GM23338 (cell line): ENCODE measurements at regions not wholly inside any gene's neighbourhood (a gene's known extent, or its start where the extent isn't known, plus 50 kb on each side); places are given as distances from the start of the nearest gene placed in this dataset.

Experiments
- ATAC-seq: fragments of 200-7000 bp; cut with Tn5 transposase; 3 replicates; pipeline ENCODE4 v1.9.1; 2020
- DNase-seq: peaks from one replicate; pipeline ENCODE4 v3.0.0-alpha.2; 2015; ENCODE audit warnings: low spot score
- H2AFZ ChIP-seq: fragments of 200-600 bp; sonication (generic); 2 replicates; pipeline ENCODE4 v1.8.0; 2016; ENCODE audit warnings: antibody characterized with exemption, mild to moderate bottlenecking, moderate library complexity
- H3F3A ChIP-seq: fragments of 200-600 bp; sonication (generic); replicated peaks from 2 replicates; pipeline ENCODE4 v1.8.0; 2017; ENCODE audit warnings: antibody characterized with exemption, mixed run types, low read depth
- H3K27ac ChIP-seq: fragments of 200-600 bp; sonication (generic); 2 replicates; pipeline ENCODE4 v1.6.1; 2016; ENCODE audit warnings: low read depth
- H3K27me3 ChIP-seq: fragments of 200-600 bp; sonication (generic); 2 replicates; pipeline ENCODE4 v1.8.0; 2016; ENCODE audit warnings: mild to moderate bottlenecking, mixed run types, moderate library complexity; ENCODE audit not compliant: insufficient read depth
- H3K36me3 ChIP-seq: fragments of 200-600 bp; sonication (generic); 2 replicates; pipeline ENCODE4 v1.8.0; 2016; ENCODE audit warnings: mild to moderate bottlenecking; ENCODE audit not compliant: insufficient read depth
- H3K4me1 ChIP-seq: fragments of 200-600 bp; sonication (generic); 2 replicates; pipeline ENCODE4 v1.8.0; 2016; ENCODE audit warnings: mild to moderate bottlenecking, moderate library complexity; ENCODE audit not compliant: insufficient read depth
- H3K4me2 ChIP-seq: fragments of 200-600 bp; sonication (generic); 2 replicates; pipeline ENCODE4 v1.7.1; 2017; ENCODE audit warnings: mixed run types
- H3K4me3 ChIP-seq: fragments of 200-600 bp; sonication (generic); 2 replicates; pipeline ENCODE4 v1.6.1; 2016; ENCODE audit warnings: mixed run types
- H3K79me2 ChIP-seq: fragments of 200-600 bp; sonication (generic); replicated peaks from 2 replicates; pipeline ENCODE4 v1.8.0; 2017; ENCODE audit warnings: mild to moderate bottlenecking; ENCODE audit not compliant: insufficient read depth
- H3K9me2 ChIP-seq: fragments of 200-600 bp; sonication (generic); 2 replicates; pipeline ENCODE4 v1.8.0; 2017; ENCODE audit not compliant: insufficient read depth
- H4K20me1 ChIP-seq: fragments of 200-600 bp; sonication (generic); replicated peaks from 2 replicates; pipeline ENCODE4 v1.8.0; 2017; ENCODE audit warnings: mild to moderate bottlenecking; ENCODE audit not compliant: insufficient read depth
- H3K27ac Mint-ChIP-seq: 2 replicates; pipeline ENCODE4 v1.8.0; 2020; ENCODE audit warnings: inconsistent platforms, mild to moderate bottlenecking, moderate library complexity, mixed read lengths
- H3K27me3 Mint-ChIP-seq: 3 replicates; pipeline ENCODE4 v1.8.0; 2022; ENCODE audit warnings: low read depth, mild to moderate bottlenecking, moderate library complexity, mixed read lengths, inconsistent platforms; ENCODE audit not compliant: insufficient read depth, poor library complexity
- H3K36me3 Mint-ChIP-seq: 3 replicates; pipeline ENCODE4 v1.8.0; 2021; ENCODE audit warnings: low read depth, mild to moderate bottlenecking, inconsistent platforms, moderate library complexity, mixed read lengths
- H3K4me1 Mint-ChIP-seq: 3 replicates; pipeline ENCODE4 v1.8.0; 2020; ENCODE audit warnings: mild to moderate bottlenecking, inconsistent platforms, mixed read lengths
- H3K4me3 Mint-ChIP-seq: 3 replicates; pipeline ENCODE4 v1.8.0; 2021; ENCODE audit warnings: moderate library complexity, mild to moderate bottlenecking, inconsistent platforms, mixed read lengths
- H3K9me3 Mint-ChIP-seq: 3 replicates; pipeline ENCODE4 v1.8.0; 2020; ENCODE audit warnings: moderate library complexity, mild to moderate bottlenecking, inconsistent platforms, mixed read lengths
- CREB1 ChIP-seq: fragments of 250-450 bp; sonication (Bioruptor Pico); IDR thresholded peaks from 2 replicates; pipeline ENCODE4 v1.5.0; 2020; ENCODE audit warnings: low read depth, mild to moderate bottlenecking, moderate library complexity
- EZH2phosphoT487 ChIP-seq: fragments of 200-600 bp; sonication (generic); IDR thresholded peaks from one replicate; pipeline ENCODE4 v1.8.1; 2018; ENCODE audit warnings: antibody characterized with exemption; ENCODE audit not compliant: unreplicated experiment
- JUNB ChIP-seq: IDR thresholded peaks from one replicate; pipeline ENCODE4 v1.6.1; 2016; ENCODE audit warnings: antibody characterized with exemption; ENCODE audit not compliant: unreplicated experiment
- NANOG ChIP-seq: IDR thresholded peaks from 2 replicates; pipeline ENCODE4 v1.6.1; 2016; ENCODE audit warnings: antibody characterized with exemption, borderline replicate concordance
- POLR2AphosphoS5 ChIP-seq: IDR thresholded peaks from 2 replicates; pipeline ENCODE4 v1.6.1; 2016; ENCODE audit warnings: antibody characterized with exemption, low read depth
- STAT1 ChIP-seq: IDR thresholded peaks from one replicate; pipeline ENCODE4 v1.6.1; 2016; ENCODE audit warnings: antibody characterized with exemption; ENCODE audit not compliant: unreplicated experiment
- ZNF114 ChIP-seq: fragments of 250-450 bp; sonication (Bioruptor Pico); IDR thresholded peaks from 2 replicates; pipeline ENCODE4 v1.5.0; 2020; ENCODE audit warnings: mild to moderate bottlenecking, moderate library complexity
- ZNF331 ChIP-seq: fragments of 250-450 bp; sonication (Bioruptor Pico); IDR thresholded peaks from 2 replicates; pipeline ENCODE4 v1.5.0; 2020; ENCODE audit warnings: low read depth, mild to moderate bottlenecking, moderate library complexity
- TF ChIP-seq, protein P1 (sequence below): fragments of 250-450 bp; sonication (Bioruptor Pico); IDR thresholded peaks from 2 replicates; pipeline ENCODE4 v1.5.0; 2020; ENCODE audit warnings: mild to moderate bottlenecking, moderate library complexity
- TF ChIP-seq, protein P2 (sequence below): IDR thresholded peaks from 2 replicates; pipeline ENCODE4 v1.6.1; 2016; ENCODE audit warnings: antibody characterized with exemption
- TF ChIP-seq, protein P3 (sequence below): IDR thresholded peaks from one replicate; pipeline ENCODE4 v1.6.1; 2018; ENCODE audit warnings: antibody characterized with exemption; ENCODE audit not compliant: unreplicated experiment

DNA sequence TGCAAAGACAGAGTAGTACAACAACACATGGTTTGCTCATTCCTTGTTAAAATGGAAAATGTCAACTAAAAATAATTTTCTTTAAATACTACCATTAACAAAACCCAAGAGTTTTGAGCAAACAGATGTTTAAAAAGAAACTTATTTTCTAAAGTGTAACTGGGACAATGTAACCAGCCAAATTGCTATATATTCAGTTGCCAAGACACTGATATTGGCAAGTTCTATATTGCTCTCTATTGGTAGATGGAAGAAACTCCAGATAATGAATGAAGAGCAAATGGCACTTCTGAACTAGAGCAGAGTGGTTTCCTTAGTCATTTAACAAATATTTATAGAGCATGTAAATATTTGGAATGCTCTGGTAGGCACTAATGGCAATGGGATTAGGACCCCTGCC, 966.2 kb downstream of the RPA4 start (continued):
- TF ChIP-seq, protein P1, sequence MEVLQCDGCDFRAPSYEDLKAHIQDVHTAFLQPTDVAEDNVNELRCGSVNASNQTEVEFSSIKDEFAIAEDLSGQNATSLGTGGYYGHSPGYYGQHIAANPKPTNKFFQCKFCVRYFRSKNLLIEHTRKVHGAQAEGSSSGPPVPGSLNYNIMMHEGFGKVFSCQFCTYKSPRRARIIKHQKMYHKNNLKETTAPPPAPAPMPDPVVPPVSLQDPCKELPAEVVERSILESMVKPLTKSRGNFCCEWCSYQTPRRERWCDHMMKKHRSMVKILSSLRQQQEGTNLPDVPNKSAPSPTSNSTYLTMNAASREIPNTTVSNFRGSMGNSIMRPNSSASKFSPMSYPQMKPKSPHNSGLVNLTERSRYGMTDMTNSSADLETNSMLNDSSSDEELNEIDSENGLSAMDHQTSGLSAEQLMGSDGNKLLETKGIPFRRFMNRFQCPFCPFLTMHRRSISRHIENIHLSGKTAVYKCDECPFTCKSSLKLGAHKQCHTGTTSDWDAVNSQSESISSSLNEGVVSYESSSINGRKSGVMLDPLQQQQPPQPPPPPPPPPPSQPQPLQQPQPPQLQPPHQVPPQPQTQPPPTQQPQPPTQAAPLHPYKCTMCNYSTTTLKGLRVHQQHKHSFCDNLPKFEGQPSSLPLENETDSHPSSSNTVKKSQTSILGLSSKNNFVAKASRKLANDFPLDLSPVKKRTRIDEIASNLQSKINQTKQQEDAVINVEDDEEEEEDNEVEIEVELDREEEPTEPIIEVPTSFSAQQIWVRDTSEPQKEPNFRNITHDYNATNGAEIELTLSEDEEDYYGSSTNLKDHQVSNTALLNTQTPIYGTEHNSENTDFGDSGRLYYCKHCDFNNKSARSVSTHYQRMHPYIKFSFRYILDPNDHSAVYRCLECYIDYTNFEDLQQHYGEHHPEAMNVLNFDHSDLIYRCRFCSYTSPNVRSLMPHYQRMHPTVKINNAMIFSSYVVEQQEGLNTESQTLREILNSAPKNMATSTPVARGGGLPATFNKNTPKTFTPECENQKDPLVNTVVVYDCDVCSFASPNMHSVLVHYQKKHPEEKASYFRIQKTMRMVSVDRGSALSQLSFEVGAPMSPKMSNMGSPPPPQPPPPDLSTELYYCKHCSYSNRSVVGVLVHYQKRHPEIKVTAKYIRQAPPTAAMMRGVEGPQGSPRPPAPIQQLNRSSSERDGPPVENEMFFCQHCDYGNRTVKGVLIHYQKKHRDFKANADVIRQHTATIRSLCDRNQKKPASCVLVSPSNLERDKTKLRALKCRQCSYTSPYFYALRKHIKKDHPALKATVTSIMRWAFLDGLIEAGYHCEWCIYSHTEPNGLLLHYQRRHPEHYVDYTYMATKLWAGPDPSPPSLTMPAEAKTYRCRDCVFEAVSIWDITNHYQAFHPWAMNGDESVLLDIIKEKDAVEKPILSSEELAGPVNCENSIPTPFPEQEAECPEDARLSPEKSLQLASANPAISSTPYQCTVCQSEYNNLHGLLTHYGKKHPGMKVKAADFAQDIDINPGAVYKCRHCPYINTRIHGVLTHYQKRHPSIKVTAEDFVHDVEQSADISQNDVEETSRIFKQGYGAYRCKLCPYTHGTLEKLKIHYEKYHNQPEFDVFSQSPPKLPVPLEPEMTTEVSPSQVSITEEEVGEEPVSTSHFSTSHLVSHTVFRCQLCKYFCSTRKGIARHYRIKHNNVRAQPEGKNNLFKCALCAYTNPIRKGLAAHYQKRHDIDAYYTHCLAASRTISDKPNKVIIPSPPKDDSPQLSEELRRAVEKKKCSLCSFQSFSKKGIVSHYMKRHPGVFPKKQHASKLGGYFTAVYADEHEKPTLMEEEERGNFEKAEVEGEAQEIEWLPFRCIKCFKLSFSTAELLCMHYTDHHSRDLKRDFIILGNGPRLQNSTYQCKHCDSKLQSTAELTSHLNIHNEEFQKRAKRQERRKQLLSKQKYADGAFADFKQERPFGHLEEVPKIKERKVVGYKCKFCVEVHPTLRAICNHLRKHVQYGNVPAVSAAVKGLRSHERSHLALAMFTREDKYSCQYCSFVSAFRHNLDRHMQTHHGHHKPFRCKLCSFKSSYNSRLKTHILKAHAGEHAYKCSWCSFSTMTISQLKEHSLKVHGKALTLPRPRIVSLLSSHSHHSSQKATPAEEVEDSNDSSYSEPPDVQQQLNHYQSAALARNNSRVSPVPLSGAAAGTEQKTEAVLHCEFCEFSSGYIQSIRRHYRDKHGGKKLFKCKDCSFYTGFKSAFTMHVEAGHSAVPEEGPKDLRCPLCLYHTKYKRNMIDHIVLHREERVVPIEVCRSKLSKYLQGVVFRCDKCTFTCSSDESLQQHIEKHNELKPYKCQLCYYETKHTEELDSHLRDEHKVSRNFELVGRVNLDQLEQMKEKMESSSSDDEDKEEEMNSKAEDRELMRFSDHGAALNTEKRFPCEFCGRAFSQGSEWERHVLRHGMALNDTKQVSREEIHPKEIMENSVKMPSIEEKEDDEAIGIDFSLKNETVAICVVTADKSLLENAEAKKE (CRISPR knock-in tag), result no peak
- TF ChIP-seq ZNF114 (CRISPR knock-in tag) (no peak), STAT1 (no peak), NANOG (no peak), CREB1 (no peak)
- TF ChIP-seq, protein P2, sequence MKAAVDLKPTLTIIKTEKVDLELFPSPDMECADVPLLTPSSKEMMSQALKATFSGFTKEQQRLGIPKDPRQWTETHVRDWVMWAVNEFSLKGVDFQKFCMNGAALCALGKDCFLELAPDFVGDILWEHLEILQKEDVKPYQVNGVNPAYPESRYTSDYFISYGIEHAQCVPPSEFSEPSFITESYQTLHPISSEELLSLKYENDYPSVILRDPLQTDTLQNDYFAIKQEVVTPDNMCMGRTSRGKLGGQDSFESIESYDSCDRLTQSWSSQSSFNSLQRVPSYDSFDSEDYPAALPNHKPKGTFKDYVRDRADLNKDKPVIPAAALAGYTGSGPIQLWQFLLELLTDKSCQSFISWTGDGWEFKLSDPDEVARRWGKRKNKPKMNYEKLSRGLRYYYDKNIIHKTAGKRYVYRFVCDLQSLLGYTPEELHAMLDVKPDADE, result no peak

DNA sequence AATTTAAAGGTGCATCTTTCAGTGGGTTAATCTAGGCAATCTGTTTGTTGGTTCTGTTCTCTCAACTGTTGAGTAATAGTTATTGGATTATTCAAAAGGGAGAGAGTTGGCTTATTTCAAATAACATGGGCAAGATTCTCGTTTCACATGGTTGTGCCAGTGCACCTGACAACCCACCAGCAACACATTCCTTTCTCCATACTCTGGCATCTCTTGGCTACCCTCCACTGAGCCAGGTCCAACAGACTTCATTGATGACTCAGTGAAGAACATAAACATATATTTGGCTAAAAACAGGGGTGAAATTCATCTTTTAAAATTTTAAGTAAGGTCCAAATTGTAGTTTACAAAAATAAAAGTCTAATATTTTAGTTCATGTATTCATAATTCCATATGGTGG, 967.2 kb downstream of the RPA4 start:
- TF ChIP-seq EZH2phosphoT487 (no peak), ZNF331 (CRISPR knock-in tag) (no peak), POLR2AphosphoS5 (no peak), CREB1 (no peak), STAT1 (no peak), JUNB (no peak), NANOG (no peak), ZNF114 (CRISPR knock-in tag) (no peak)
- TF ChIP-seq, protein P3, sequence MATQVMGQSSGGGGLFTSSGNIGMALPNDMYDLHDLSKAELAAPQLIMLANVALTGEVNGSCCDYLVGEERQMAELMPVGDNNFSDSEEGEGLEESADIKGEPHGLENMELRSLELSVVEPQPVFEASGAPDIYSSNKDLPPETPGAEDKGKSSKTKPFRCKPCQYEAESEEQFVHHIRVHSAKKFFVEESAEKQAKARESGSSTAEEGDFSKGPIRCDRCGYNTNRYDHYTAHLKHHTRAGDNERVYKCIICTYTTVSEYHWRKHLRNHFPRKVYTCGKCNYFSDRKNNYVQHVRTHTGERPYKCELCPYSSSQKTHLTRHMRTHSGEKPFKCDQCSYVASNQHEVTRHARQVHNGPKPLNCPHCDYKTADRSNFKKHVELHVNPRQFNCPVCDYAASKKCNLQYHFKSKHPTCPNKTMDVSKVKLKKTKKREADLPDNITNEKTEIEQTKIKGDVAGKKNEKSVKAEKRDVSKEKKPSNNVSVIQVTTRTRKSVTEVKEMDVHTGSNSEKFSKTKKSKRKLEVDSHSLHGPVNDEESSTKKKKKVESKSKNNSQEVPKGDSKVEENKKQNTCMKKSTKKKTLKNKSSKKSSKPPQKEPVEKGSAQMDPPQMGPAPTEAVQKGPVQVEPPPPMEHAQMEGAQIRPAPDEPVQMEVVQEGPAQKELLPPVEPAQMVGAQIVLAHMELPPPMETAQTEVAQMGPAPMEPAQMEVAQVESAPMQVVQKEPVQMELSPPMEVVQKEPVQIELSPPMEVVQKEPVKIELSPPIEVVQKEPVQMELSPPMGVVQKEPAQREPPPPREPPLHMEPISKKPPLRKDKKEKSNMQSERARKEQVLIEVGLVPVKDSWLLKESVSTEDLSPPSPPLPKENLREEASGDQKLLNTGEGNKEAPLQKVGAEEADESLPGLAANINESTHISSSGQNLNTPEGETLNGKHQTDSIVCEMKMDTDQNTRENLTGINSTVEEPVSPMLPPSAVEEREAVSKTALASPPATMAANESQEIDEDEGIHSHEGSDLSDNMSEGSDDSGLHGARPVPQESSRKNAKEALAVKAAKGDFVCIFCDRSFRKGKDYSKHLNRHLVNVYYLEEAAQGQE, result no peak
- Histone ChIP-seq H3K4me1 (no peaks in the 10 kb centered on the region), H3K79me2 (no peaks in the 10 kb centered on the region), H3K36me3 (no peaks in the 10 kb centered on the region), H3F3A (no peaks in the 10 kb centered on the region), H2AFZ (no peak overlapping the region), H3K9me2 (no peaks in the 10 kb centered on the region), H4K20me1 (no peaks in the 10 kb centered on the region), H3K4me3 (no peak overlapping the region), H3K27ac (no peak overlapping the region), H3K4me2 (no peak overlapping the region), H3K27me3 (no peaks in the 10 kb centered on the region)
- Mint-ChIP-seq H3K4me1 (no peaks in the 10 kb centered on the region), H3K4me3 (no peak overlapping the region), H3K27me3 (peaks cover 8% of the 10 kb centered on the region), H3K27ac (no peak overlapping the region), H3K9me3 (peaks cover 26% of the 10 kb centered on the region), H3K36me3 (peaks cover 26% of the 10 kb centered on the region)
- ATAC-seq (no peak), DNase-seq (no peak)
